ENCODE measurements at regions not wholly inside any gene's neighbourhood (a gene's known extent, or its start where the extent isn't known, plus 50 kb on each side); places are given as distances from the start of the nearest gene placed in this dataset.
A peak's percentile ranks its signal among the peaks of the same experiment; 100 is the strongest.

DNA sequence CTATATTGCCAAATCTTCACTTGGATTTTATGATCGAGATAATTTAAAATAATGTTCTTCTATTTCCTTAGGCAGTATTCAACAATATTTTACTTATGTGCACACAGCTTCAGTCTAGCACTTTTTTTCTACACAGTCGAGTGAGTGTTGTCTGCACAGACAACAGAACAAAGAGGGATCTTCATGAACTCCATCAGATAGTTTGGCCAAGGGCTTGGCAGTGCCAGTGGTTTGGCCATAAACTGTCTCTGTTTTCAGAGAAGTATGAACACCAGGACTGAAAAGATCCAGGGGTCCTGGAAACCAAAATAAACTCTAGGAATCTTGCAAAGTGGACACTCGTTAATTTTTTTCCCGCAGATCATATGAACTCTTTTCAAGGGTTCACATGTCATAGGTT is 547.3 kb downstream of the PLCL1 start:
- H3K36me3 ChIP-seq (ENCODE audit: insufficient read depth, low read length) = no peaks in the 10 kb centered on the region
- H3K27me3 ChIP-seq (ENCODE audit: insufficient read depth, low read length) = no peaks in the 10 kb centered on the region
- H3K9me3 ChIP-seq (ENCODE audit: low read depth, low read length) = no peaks in the 10 kb centered on the region
- no peak overlapping the region for H3K4me3 ChIP-seq (ENCODE audit: insufficient read depth, low read length)
- no peak overlapping the region for H3K4me2 ChIP-seq (ENCODE audit: insufficient read depth, low read length)
- TF ChIP-seq CTCF (IDR thresholded peaks at IDR 0.05; ENCODE audit: extremely low read depth, low read depth, low read length) = no peak
- DNase-seq (ENCODE audit: insufficient read length, low spot score, missing footprints) = no peak
- H2AFZ ChIP-seq (ENCODE audit: low read length) = no peak overlapping the region
- no peaks in the 10 kb centered on the region for H3K79me2 ChIP-seq (ENCODE audit: insufficient read depth, low read length)
- H3K27ac ChIP-seq (ENCODE audit: low read depth, low read length) = no peak overlapping the region
- H3K4me1 ChIP-seq (ENCODE audit: insufficient read depth, low read length) = no peaks in the 10 kb centered on the region
- H4K20me1 ChIP-seq (ENCODE audit: insufficient read depth, low read length) = no peaks in the 10 kb centered on the region

GRCh38 chr2:198347946-198348345 is 543.6 kb downstream of the PLCL1 start:
- Histone ChIP-seq H3K36me3 (ENCODE audit: insufficient read depth, low read length) (no peaks in the 10 kb centered on the region), H3K79me2 (ENCODE audit: insufficient read depth, low read length) (no peaks in the 10 kb centered on the region), H3K4me1 (ENCODE audit: insufficient read depth, low read length) (no peaks in the 10 kb centered on the region), H2AFZ (ENCODE audit: low read length) (peak overlapping the region; percentile 37), H3K4me2 (ENCODE audit: insufficient read depth, low read length) (peak overlapping the region; percentile 10), H3K27me3 (ENCODE audit: insufficient read depth, low read length) (no peaks in the 10 kb centered on the region), H3K9me3 (ENCODE audit: low read depth, low read length) (no peaks in the 10 kb centered on the region), H3K4me3 (ENCODE audit: insufficient read depth, low read length) (no peak overlapping the region), H3K27ac (ENCODE audit: low read depth, low read length) (no peak overlapping the region), H4K20me1 (ENCODE audit: insufficient read depth, low read length) (no peaks in the 10 kb centered on the region)
- DNase-seq (ENCODE audit: insufficient read length, low spot score, missing footprints) = no peak
- no peak for TF ChIP-seq CTCF (IDR thresholded peaks at IDR 0.05; ENCODE audit: extremely low read depth, low read depth, low read length)

DNA sequence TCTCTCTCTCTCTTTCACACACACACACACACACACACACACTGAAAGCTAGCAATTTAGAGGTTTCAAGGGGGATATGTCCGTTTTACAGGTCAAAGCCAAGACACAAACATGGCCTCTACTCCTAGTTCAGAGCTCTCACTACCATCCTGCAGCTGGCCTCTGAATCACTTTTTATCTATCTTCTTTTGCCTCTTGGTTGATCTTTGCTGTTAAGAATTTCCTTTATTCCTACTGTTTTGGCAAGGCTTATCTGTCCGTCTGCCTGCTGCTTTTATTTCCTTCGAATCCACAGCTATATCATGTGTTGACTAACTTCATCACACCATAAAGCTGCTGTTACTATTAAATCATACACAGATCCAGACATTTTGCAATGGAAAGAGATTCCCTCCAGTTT is 543.0 kb downstream of the PLCL1 start:
- TF ChIP-seq CTCF (IDR thresholded peaks at IDR 0.05; ENCODE audit: extremely low read depth, low read depth, low read length) = no peak
- no peak overlapping the region for H3K27ac ChIP-seq (ENCODE audit: low read depth, low read length)
- H3K9me3 ChIP-seq (ENCODE audit: low read depth, low read length) = no peaks in the 10 kb centered on the region
- no peaks in the 10 kb centered on the region for H4K20me1 ChIP-seq (ENCODE audit: insufficient read depth, low read length)
- H3K4me3 ChIP-seq (ENCODE audit: insufficient read depth, low read length) = no peak overlapping the region
- H3K36me3 ChIP-seq (ENCODE audit: insufficient read depth, low read length) = no peaks in the 10 kb centered on the region
- no peak overlapping the region for H2AFZ ChIP-seq (ENCODE audit: low read length)
- DNase-seq (ENCODE audit: insufficient read length, low spot score, missing footprints) = peak; percentile 69
- no peaks in the 10 kb centered on the region for H3K27me3 ChIP-seq (ENCODE audit: insufficient read depth, low read length)
- H3K4me1 ChIP-seq (ENCODE audit: insufficient read depth, low read length) = no peaks in the 10 kb centered on the region
- H3K4me2 ChIP-seq (ENCODE audit: insufficient read depth, low read length) = peak overlapping the region; percentile 10
- H3K79me2 ChIP-seq (ENCODE audit: insufficient read depth, low read length) = no peaks in the 10 kb centered on the region

DNA sequence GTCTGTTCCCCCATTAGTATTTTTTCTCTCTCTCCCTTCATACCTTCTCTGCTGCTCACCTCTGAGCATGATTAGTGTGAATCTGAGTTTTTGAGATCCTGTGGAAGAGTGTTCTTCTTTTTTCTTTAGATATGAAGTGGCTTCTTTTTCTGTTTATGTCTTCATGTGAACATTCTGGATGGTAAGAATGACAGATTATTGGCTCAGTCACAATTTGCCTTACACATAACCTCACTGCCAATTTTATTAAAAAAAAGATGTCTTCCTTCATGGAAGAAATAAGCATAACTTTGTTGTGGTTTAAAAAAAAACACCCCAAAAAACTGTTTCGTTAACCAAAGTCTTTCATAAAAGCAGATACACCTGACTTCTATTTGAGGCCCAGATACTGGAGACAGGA is 539.1 kb downstream of the PLCL1 start:
- no peak for DNase-seq (ENCODE audit: insufficient read length, low spot score, missing footprints)

More for the DNA sequence above, 539.1 kb downstream of the PLCL1 start:
- Histone ChIP-seq H3K9me3 (ENCODE audit: low read depth, low read length) (no peaks in the 10 kb centered on the region), H3K36me3 (ENCODE audit: insufficient read depth, low read length) (no peaks in the 10 kb centered on the region), H3K4me2 (ENCODE audit: insufficient read depth, low read length) (no peak overlapping the region), H2AFZ (ENCODE audit: low read length) (no peak overlapping the region), H4K20me1 (ENCODE audit: insufficient read depth, low read length) (no peaks in the 10 kb centered on the region), H3K27me3 (ENCODE audit: insufficient read depth, low read length) (no peaks in the 10 kb centered on the region), H3K27ac (ENCODE audit: low read depth, low read length) (no peak overlapping the region), H3K4me3 (ENCODE audit: insufficient read depth, low read length) (no peak overlapping the region), H3K4me1 (ENCODE audit: insufficient read depth, low read length) (no peaks in the 10 kb centered on the region), H3K79me2 (ENCODE audit: insufficient read depth, low read length) (no peaks in the 10 kb centered on the region)
- TF ChIP-seq CTCF (IDR thresholded peaks at IDR 0.05; ENCODE audit: extremely low read depth, low read depth, low read length) = no peak
